HG03039 (cell line): ENCODE measurements at regions not wholly inside any gene's neighbourhood (a gene's known extent, or its start where the extent isn't known, plus 50 kb on each side); places are given as distances from the start of the nearest gene placed in this dataset.

Experiments used
- ATAC-seq: cut with Tn5 transposase; IDR thresholded peaks from one replicate; pipeline ENCODE4 v1.9.1; 2021; ENCODE audit warnings: mild to moderate bottlenecking, moderate library complexity; ENCODE audit not compliant: unreplicated experiment

- ATAC-seq = no peak
Measured at GRCh38 chr13:109869312-109870237, 83.2 kb upstream of the IRS2 start.

GRCh38 chr13:109868578-109869311 lies 82.4 kb upstream of the IRS2 start:
- no peak for ATAC-seq

- no peak for ATAC-seq
Measured at GRCh38 chr13:109867766-109868165, 81.4 kb upstream of the IRS2 start.

- no peak for ATAC-seq
Measured at GRCh38 chr13:109862627-109863026, 76.2 kb upstream of the IRS2 start.

GRCh38 chr13:109859898-109860297 lies 73.5 kb upstream of the IRS2 start:
- no peak for ATAC-seq

- ATAC-seq = no peak
Measured at GRCh38 chr13:109859216-109859835, 72.9 kb upstream of the IRS2 start.

- ATAC-seq = no peak
Measured at GRCh38 chr13:109858319-109858718, 71.9 kb upstream of the IRS2 start.

GRCh38 chr13:109857803-109858202 lies 71.4 kb upstream of the IRS2 start:
- no peak for ATAC-seq

GRCh38 chr13:109857325-109857724 lies 70.9 kb upstream of the IRS2 start:
- no peak for ATAC-seq

GRCh38 chr13:109856350-109856749 lies 70.0 kb upstream of the IRS2 start:
- no peak for ATAC-seq

GRCh38 chr13:109853153-109853552 lies 66.8 kb upstream of the IRS2 start:
- no peak for ATAC-seq

- no peak for ATAC-seq
Measured at GRCh38 chr13:109846185-109846584, 59.8 kb upstream of the IRS2 start.

- no peak for ATAC-seq
Measured at GRCh38 chr13:109844396-109844795, 58.0 kb upstream of the IRS2 start.

- ATAC-seq = no peak
Measured at GRCh38 chr13:109843695-109844094, 57.3 kb upstream of the IRS2 start.

GRCh38 chr13:109842212-109842920 lies 56.0 kb upstream of the IRS2 start:
- no peak for ATAC-seq

- ATAC-seq = no peak
Measured at GRCh38 chr13:109840893-109841287, 54.5 kb upstream of the IRS2 start.

GRCh38 chr13:109840201-109840892 lies 54.0 kb upstream of the IRS2 start:
- no peak for ATAC-seq

GRCh38 chr13:109836629-109837607 lies 50.5 kb upstream of the IRS2 start:
- no peak for ATAC-seq
